Embryonic facial prominence (tissue), 1 donor: ENCODE measurements at regions not wholly inside any gene's neighbourhood (a gene's known extent, or its start where the extent isn't known, plus 50 kb on each side); places are given as distances from the start of the nearest gene placed in this dataset.

ENCODE experiments used
- DNase-seq: peaks from one replicate; pipeline ENCODE4 v3.0.0-alpha.2; 2016; ENCODE audit errors: extremely low spot score

DNA sequence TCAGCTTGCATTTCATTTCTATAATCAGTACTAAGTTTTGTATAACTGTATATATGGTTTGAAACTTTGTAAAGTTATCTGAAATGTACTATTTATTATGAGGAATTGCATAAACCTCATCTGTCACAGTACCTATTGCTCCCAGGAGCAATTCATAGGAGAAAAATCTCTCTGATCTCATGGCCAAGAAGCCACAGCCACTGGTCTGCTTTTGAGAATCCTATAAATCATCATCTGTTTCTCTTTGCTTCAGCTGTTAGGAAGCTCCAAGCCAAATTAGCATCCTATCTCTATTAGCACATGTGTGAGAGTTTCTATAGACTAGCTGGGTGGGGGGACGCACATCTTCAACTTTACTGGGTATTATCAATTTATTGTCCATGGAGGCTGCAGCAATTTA is 210.3 kb downstream of the CYP26B1 start:
- DNase-seq: no peak

DNA sequence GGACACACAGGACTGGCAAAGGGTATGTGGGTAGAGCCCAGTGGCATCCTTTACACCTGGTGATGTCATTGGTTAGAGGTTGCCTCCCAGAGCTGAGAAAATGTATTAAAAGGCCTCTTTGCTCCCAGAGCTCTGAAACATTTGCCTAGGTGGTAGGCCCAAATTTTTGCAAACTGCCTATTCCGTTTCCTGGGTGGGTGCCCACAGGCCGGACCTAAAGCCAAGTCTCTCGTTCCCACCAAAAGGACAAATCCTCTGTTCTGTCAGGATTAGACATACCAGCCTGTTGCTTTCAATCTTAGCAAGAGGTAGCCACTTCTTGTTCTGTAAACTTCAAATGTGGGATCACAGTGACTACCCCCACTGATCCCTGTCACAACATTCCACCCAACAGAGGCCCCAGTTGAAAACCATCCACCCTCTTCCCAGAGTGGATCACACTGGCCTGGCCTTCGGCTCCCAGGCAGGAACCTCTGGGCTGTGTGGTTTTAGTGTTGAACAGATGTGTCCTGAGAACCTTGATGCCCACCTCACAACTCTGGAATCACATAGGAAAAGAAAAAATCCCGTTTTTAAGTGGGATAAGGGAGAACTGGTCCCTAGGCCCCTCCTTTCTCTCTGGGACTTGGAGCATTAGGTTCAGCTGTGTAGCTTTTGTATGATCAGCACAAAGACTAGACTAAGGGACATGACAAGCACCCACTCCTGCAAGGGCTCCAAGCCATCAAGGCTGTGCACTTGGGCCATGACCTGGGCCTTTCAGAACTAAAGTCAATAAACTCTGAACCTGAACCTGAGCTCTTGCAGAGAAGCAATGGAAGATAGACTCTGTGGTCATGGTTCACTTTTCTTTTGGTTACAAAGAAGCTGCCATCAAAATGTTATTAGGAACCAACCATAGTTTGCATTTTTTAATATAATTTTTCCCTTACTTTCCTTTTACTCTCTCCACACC is 211.3 kb downstream of the CYP26B1 start:
- no peak for DNase-seq

DNA sequence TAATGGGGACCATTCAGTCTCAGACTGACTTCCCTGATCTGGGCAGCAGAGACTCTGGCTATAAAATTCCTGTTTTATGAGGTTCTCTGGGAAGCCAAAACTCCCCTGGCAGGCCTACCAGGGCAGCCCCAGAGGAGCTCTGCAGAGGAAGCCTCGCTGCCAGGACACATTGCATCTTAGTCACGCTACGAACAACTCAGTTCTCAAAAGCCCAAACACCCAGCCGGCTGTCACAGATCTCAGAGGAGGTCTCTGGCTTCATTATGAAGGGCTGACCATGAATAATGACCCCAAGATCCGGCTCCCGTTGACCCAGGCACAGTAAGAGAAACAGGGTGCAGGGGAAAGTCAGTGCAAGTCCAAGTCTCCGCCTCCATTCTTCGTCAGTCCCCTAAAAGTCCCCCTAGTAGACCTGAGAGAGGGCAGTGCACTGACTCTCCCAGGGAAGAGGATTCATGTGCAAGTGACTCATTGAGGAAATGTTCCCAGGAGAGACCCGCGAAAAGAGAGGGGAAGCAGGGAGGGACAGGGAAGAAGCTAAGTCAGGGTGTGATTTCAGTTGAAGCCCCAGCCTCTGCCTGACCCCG is 212.3 kb downstream of the CYP26B1 start:
- no peak for DNase-seq

DNA sequence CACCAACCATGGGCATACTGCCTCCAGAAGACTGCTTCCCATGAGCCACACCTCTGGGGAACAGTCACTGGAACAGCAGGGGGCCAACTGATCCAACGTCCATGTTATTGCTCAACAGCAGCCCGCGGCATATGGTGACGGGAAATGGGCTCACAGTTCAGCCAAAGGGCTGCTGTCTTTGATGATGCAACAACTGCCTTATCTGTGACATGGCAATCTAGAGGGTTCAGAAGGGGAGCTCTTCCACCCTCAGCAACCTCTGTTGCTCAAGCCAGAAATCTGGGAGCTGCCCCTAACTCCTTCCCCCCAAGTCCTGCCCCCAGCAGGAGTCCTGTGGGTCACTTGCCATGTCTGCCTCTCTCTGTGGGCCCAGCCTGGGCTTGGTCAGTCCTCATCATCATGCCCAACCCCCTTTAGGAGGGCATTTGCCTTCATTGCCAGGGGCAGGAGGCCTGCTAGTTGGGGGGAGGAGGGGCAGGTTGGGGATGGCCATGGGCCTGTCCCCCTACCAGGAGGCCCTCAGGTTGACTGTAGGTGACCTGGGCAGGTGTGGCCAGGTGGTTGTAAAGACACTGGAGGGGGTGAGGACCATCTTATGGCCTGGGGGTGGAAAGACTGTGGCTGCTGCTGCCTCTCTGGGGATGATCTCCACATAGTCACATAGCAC is 212.9 kb downstream of the CYP26B1 start:
- no peak for DNase-seq

DNA sequence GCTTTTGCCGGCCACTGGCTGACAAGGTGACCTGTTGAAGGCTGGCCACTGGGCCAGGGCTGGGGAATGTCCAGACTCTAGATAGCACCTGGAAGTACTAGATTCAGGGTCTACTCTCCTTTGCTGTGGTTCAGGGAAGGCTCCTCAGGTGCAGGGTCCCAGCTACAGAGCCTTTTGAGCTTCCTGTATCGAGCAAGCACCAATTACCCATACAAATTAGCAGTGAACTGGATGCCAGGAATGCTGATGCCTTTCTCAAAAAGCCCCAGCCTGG is 213.4 kb downstream of the CYP26B1 start:
- DNase-seq: no peak

DNA sequence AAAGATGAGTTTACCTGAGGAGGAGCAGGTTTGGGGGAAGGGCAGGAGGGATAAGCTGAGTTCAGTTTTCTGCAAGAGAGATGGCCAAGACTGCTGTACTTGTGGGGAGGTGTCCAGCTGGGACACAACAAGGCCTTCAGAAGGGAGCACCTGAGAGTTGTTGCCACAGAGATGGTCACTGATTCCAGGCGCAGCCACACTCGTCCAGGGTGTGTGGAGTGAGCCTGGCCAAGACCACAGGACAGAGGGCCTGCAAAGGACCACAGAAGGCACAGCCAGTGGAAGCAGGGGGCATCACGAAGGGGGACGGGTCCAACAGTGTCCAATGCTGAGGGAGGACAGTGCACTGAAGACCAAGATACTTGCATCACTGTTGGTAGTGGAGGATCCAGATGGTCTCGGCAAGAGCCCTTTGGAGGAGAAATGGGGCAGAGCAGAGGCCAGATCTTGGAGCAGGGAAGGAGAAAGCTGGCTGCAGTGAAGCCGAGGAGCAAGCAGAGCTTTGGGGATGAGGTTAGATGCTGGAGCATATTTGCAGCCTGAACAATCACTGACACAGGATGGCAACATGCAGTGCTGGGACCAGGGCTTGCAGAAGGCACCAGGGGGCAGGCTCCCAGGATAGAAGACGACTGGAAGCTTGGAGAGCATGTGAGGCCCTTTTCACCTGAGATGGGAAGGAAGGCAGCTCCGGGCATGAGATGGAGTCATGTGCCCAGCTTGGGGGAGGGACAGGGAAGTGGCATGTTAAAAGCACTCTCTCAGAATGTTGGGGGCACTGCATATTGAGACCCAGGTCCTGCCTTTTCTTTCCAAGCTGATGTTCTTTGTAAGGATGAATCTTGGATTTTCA is 214.0 kb downstream of the CYP26B1 start:
- DNase-seq: no peak

DNA sequence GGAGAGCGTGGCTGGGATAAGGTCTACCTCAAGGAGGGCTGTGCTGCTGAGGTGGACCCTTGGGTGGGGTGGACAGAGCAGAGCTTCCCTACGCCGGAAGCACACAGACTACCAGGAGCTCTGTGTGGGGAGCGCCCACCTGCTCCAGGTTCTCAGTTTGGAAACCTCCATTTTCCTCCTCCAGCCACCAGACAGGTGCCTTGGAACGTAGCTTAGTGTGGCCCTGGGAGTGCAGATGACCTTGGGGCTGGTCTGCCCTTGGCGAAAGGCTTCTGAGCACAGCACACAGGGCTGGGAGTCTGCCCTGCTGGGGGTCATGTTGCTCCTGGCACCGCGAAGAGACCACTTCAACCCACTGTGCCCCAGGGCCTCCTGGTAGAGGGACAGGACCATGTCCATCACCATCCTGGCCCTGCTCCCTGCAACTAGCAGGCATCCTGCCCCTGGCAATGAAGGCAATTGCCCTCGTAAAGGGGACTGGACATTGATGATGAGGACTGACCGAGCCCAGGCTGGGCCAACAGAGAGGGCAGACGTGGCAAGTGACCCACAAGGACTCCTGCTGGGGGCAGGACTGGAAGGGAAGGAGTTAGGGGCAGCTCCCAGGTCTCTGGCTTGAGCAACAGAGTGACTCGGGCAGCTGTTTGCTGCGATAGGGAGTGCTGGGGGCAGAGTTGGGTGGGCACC is 214.7 kb downstream of the CYP26B1 start:
- DNase-seq: no peak

DNA sequence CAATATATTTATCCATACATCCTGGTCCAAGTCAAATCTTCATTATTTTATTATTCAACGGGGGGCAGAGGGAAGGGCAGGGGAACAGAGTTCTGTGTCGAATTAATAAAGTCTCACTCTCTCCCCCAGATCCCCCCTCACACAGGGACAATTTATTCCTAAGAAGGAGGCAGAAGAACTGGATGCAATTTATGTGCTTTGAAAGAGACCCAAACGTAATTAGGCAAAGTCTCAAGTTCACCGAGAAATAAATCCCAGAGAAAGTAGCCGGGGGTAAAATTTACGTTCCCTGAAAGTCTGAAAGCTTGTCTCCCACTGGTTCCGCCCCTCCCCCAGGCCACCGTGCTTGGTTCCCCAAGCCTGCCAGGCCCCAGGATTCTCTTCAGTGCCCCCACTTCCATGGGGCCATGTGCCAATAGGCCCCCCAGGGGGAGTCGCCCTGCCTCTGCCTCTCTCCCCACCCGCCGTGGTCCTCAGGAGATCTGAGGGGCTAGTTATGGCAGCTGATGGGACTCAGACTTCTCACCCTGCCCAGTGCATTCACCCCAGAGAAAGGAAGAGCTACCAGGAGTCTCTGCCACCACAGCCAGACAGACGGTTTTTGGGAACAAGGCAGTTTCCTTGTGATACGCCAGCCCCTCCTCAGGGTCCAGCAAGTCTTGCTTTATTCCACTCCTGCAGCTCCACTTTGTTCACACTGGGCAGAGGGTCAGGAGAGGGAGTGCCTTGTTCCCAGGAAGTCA is 215.5 kb downstream of the CYP26B1 start:
- DNase-seq: no peak

DNA sequence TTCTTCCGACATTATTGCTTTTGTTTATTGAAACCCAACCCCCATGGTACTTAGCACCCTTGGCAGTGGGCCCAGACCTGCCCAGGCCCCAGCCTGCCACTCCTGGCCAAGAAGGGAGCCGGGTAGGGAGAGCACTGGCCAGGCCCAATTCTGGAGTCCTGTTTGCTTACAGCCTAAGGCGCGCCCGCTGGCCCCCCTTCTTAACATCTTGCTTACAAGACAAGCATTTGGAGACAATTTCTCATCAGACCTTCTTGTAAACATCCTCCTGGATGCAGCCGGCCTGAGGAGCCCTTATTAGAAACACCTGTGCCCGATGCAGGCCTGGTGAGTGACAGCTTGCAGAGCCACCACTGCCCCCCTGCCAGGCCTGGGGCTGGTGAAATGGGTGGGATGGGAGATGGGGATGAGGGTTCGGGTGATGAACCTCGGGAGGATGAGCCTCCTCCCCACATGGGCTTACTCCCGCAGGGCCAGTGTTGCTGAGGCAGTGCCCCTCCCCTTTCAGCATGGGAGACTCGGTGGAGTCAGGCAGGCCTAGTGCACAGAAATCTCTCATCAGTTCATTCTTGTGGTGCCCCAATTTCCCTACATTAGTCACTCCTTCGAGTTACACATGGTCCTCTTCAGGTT is 217.5 kb downstream of the CYP26B1 start:
- DNase-seq: no peak

DNA sequence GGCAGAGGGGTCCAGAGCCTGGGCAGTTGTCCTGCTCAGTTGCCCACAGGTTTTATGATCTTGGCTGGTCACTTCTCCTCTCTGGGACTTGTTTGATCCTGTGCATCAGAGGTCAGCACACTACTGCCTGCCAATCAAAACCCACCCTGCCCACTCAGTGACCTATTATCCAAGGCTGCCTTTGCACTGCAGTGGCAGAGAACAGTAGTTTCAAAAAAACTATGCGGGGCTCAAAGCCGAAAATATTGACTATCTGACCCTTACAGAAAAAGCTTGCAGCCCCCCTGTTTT is 218.2 kb downstream of the CYP26B1 start:
- no peak for DNase-seq

DNA sequence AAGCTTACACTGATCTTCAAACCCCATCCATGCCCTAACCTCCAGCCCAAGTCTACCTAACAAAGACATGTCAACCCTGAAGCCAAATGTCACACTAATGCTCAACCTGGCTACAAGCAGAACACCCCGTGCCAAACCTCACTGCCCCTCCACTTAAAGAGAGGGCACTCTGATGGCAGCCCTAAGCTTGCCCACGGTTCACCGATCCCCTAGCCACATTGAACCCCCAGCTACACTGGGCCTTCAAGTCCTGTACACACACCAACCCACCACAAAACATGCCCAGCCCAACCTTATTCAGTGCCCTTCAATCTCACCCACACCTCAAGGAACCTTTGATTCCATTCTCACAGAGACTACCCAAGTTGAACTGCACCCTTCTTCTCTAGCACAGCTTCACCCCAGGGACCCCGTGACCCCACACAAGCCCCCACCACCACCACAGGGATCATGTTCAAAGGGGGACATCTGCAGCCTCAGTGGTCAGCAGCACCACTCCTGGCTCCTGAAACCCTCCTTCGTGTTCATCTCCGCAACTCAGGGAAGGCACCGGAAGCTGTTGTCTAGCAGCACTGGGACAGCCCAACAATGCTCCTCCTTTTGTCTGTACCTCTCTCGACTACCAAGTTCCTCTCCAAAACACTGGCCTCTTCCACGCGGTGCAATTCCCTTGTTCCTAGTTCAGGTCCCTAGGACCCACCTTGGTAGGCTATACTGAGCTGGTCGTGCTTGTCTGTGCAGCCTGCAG is 218.8 kb downstream of the CYP26B1 start:
- no peak for DNase-seq

DNA sequence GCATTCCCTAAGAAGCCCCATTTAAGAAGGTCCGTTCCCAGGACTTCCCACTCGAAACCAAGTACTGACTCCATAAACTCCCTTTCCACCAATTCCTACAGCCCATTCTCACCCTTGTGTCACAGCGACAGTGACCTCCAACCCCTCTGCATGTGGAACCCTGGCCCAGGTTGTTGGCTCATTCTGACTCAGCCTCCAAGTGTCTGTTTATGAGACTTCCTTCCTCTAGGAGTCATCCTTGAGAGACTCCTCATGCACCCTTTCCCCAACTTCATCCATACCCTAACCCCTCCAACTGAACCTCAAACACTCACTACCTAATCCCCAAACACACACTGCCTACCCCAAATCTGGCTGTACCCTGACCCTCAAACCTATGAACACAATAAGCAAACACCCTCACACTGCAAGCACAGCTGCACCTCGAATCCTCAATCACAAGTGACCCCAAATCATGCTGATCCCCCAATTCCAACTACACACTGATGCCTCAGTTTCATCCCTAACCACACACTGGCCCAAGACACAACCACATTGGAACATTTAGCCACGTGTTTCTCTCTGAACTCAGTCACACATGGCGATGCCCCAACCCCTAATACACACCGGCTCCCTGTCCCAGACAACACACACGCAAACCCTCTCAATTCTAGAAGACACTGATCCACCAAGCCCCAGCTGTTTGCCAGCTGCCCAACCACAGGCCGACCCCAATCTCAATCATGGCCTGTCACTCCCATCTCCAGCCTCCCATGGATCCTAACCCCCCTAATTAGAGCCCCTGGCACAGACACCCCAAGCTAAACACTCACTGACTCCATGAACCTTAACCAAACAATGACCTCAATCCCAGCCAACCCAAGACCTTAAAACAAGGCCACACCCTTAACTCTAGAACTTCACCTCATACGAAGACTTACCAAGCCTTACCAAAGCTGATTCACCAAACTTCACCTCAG is 219.6 kb downstream of the CYP26B1 start:
- DNase-seq: no peak

DNA sequence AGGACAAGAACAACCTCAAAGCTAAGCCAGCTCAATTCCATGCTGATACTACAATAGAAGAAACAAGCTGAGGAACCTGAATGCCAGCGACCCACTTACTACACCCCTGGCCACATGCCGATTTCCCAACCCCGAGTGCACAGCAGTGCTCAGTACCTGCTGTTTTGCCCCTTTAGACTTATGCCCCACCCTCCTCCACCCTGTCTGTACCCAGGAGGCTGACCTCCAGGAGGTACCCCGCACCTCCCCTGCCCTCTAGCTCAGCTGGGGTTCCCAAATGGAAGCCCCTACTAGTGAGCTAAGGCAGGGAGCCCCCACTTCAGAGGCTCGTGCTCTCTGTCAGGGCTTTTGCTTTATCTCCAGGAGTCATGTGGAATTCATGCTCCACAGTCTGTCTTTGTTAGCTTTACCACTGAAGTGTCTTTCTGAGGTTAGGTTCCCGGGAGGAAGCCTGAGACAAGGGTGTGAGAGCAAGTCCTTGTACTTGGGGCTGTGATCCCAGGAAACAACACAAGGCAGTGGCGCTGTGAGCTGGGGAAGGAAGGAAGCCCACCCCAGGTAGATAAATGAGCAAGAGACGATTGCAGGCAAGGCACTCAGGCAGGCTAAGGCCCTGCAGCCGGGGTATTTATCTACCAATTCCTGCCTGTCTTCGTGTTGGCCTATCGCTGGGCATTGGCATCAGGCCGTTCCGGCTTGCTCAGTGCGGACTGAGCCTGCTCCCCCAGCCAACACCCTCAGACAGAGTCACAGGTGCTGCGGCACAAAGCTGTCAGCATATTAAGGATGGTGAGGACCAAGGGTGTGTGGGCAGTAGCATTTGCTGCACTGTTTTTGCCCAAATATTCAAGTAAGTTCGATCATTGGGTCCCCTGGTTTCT is 220.5 kb downstream of the CYP26B1 start:
- no peak for DNase-seq

DNA sequence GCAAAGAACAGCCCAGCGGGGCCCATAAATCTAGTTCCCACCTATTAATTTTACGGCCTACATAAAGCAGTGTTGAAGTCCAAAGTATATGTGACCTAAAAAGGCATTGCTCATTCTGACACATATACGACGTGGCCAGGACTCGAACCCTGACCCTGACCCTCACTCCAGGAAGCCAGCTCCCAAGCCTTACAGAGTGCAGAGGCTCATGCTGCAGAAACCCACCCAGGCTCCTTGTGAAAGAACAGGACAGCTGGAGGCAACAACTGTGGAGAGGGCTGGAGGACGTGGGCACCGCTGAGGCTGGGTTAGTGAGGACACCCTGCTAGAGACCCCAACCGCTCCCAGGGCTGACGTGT is 221.6 kb downstream of the CYP26B1 start:
- DNase-seq: no peak

DNA sequence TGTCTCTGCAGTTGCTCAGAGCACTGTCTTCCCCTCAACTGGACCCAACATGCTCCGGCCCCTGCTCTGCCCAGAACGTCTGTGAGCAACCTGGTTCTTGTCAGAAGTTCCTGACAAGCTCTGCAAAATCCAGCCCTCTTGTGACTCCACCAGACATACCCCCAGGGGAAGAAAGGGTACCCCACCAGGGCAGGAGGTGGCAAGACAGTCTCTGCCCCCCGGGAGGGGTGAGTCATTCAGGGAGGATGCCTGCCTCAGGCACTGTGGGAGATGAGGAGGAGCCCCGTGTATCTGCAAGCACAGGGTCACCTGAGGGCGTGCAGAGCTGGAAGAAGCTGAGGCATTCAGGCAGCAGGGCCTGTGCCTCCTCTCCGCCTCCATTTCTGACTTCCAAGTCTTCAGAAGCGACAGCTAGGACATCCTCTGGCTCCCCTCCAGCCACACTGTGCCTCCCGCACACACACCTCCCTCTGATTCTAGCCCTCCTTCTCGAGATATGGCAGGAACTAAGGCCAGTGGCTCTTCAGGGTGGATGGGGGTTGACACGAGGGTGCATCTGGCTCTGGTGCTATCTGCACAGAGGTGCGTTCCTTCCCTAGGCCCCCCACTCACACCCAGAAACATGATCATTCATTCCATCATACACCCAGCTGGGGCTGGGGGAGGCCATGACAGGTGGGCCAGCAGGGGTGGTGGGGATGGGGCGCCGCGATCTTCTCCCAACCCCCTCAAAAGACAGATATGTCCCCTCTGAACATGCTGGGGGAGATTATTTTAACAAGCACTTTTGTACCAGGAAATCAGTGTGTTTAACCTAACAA is 222.2 kb downstream of the CYP26B1 start:
- DNase-seq: no peak

DNA sequence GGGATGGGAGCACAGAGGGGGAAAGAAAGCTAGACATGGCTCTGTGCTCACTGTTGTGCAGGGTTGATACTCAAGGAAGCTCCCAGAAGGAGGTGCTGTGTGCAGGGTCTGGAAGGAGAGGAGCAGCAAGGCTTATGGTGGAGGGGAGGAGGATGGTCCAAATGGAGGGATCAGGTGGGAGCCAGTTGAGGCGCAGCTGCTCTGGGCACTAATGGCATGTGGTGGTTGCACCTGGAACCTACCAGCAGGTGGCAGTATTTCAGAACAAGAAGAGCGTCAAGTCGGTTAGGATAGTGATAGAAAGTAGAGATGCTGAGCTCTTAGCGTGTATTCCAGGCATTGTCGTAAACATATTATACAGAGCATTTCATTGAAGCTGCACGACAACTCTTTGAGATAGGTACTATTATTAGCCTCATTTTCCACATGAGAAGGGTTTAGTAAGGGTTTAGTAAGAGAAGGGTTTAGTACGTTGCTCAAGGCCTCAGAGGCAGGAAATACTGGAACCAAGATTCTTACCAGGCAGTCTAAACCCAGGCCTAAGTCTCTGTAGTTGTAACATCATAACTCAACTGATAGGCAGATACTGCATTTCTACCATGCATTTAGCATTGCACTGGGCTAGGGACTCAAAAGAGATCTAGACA is 223.7 kb downstream of the CYP26B1 start:
- peak; percentile 59 for DNase-seq
